ENCODE measurements at regions not wholly inside any gene's neighbourhood (a gene's known extent, or its start where the extent isn't known, plus 50 kb on each side); places are given as distances from the start of the nearest gene placed in this dataset.

DNA sequence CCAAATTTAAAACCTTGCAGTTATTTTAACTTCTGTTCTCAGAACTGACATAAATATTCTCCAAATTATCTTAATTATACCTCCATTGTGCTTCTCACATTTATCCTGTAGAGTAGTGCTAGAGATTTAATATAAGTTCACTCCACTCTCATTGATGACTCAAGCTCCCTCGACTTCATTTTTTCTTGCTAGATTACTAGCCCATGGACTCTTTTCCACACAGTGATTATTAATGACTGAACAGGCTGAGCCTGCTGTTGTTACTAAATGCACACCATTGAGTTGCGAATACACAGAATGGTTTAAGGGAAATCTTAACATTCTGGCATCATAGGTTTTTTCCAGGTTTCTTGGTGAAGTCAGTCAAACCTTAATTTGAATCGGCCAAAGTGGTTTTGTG lies 179.5 kb upstream of the AKR1E2 start:
- DNase-seq (ENCODE audit: low spot score), result no peak
- H3K27ac ChIP-seq, result no peak overlapping the region
- TF ChIP-seq, protein P1, sequence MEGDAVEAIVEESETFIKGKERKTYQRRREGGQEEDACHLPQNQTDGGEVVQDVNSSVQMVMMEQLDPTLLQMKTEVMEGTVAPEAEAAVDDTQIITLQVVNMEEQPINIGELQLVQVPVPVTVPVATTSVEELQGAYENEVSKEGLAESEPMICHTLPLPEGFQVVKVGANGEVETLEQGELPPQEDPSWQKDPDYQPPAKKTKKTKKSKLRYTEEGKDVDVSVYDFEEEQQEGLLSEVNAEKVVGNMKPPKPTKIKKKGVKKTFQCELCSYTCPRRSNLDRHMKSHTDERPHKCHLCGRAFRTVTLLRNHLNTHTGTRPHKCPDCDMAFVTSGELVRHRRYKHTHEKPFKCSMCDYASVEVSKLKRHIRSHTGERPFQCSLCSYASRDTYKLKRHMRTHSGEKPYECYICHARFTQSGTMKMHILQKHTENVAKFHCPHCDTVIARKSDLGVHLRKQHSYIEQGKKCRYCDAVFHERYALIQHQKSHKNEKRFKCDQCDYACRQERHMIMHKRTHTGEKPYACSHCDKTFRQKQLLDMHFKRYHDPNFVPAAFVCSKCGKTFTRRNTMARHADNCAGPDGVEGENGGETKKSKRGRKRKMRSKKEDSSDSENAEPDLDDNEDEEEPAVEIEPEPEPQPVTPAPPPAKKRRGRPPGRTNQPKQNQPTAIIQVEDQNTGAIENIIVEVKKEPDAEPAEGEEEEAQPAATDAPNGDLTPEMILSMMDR (conservative IDR thresholded peaks at IDR 0.05; ENCODE audit: low read depth), result no peak
- CTCF ChIA-PET, result interaction anchor here (0.7 kb wide), 1 partner anchor 169 kb away, joined by 3 read pairs; no protein-coding TSS in a partner anchor
- POLR2A ChIA-PET (ENCODE audit: low non-redundant PET), result no interaction called here

DNA sequence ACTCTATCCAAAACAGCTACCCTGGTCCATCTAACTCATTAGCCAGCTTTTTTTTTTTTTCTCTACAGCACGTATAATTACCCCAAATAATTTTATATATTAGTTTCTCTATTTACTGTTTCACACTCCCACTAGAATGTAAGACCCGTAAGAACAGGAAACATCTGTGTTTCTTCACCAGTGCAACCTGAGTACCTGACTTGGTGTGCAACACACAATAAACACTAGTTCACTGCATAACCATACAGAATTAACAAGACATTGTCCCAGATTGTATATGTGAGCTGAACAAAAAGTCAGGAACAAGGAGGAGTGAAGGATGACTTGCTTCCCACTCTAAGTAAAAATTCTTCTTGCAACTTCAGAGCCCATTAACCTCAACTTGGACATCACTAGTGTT lies 180.2 kb upstream of the AKR1E2 start:
- ChIA-PET POLR2A (ENCODE audit: low non-redundant PET) (no interaction called here), CTCF (no interaction called here)
- no peak for DNase-seq (ENCODE audit: low spot score)
- no peak overlapping the region for H3K27ac ChIP-seq
- TF ChIP-seq, protein P1 (conservative IDR thresholded peaks at IDR 0.05; ENCODE audit: low read depth), result no peak

GRCh38 chr10:4643471-4643870 lies 182.5 kb upstream of the AKR1E2 start:
- TF ChIP-seq, protein P1 (conservative IDR thresholded peaks at IDR 0.05; ENCODE audit: low read depth), result no peak
- DNase-seq (ENCODE audit: low spot score), result no peak
- no peak overlapping the region for H3K27ac ChIP-seq
- CTCF ChIA-PET, result no interaction called here
- POLR2A ChIA-PET (ENCODE audit: low non-redundant PET), result no interaction called here

- TF ChIP-seq, protein P1 (conservative IDR thresholded peaks at IDR 0.05; ENCODE audit: low read depth), result no peak
- ChIA-PET CTCF (no interaction called here), POLR2A (ENCODE audit: low non-redundant PET) (no interaction called here)
- DNase-seq (ENCODE audit: low spot score), result no peak
- no peak overlapping the region for H3K27ac ChIP-seq
These were observed 186.0 kb upstream of the AKR1E2 start for GRCh38 chr10:4639960-4640359.

- ChIA-PET CTCF (no interaction called here), POLR2A (ENCODE audit: low non-redundant PET) (no interaction called here)
- TF ChIP-seq, protein P1 (conservative IDR thresholded peaks at IDR 0.05; ENCODE audit: low read depth), result no peak
- DNase-seq (ENCODE audit: low spot score), result no peak
- H3K27ac ChIP-seq, result no peak overlapping the region
These were observed 187.9 kb upstream of the AKR1E2 start for GRCh38 chr10:4638099-4638498.

GRCh38 chr10:4637657-4638056 lies 188.3 kb upstream of the AKR1E2 start:
- TF ChIP-seq, protein P1 (conservative IDR thresholded peaks at IDR 0.05; ENCODE audit: low read depth), result no peak
- POLR2A ChIA-PET (ENCODE audit: low non-redundant PET), result no interaction called here
- CTCF ChIA-PET, result interaction anchor here (0.7 kb wide), 1 partner anchor 10 kb away, joined by 3 read pairs; no protein-coding TSS in a partner anchor
- no peak for DNase-seq (ENCODE audit: low spot score)
- no peak overlapping the region for H3K27ac ChIP-seq

GRCh38 chr10:4635883-4636282 lies 190.1 kb upstream of the AKR1E2 start:
- no peak for DNase-seq (ENCODE audit: low spot score)
- POLR2A ChIA-PET (ENCODE audit: low non-redundant PET), result no interaction called here
- TF ChIP-seq, protein P1 (conservative IDR thresholded peaks at IDR 0.05; ENCODE audit: low read depth), result no peak
- H3K27ac ChIP-seq, result no peak overlapping the region
- CTCF ChIA-PET, result interaction anchor here (0.6 kb wide), 1 partner anchor 115 kb away, joined by 3 read pairs; no protein-coding TSS in a partner anchor

Measured in RWPE1 (cell line).